NCI-H128 (cell line): ENCODE measurements at regions not wholly inside any gene's neighbourhood (a gene's known extent, or its start where the extent isn't known, plus 50 kb on each side); places are given as distances from the start of the nearest gene placed in this dataset.
"Not testable (repeated sequence)": the region's sequence is repeated elsewhere in the genome, so short reads cannot be mapped to it uniquely, and the experiment has no call there.

Experiments
- DNase-seq: peaks from one replicate; lab custom pipeline; 2025; ENCODE audit not compliant: unreplicated experiment; lab: John Stamatoyannopoulos, UW

- DNase-seq: not testable (repeated sequence)
These were observed 63.1 kb upstream of the DPP6 start for GRCh38 chr7:153989066-153989627.

- DNase-seq: not testable (repeated sequence)
These were observed 62.3 kb upstream of the DPP6 start for GRCh38 chr7:153989742-153990425.

GRCh38 chr7:153991471-153991870 is 60.7 kb upstream of the DPP6 start:
- DNase-seq: not testable (repeated sequence)

- DNase-seq: not testable (repeated sequence)
These were observed 58.8 kb upstream of the DPP6 start for GRCh38 chr7:153993402-153993801.

- DNase-seq: not testable (repeated sequence)
These were observed 53.3 kb upstream of the DPP6 start for GRCh38 chr7:153998896-153999295.
